IMR-90 (cell line): ENCODE measurements at regions not wholly inside any gene's neighbourhood (a gene's known extent, or its start where the extent isn't known, plus 50 kb on each side); places are given as distances from the start of the nearest gene placed in this dataset.
A peak's percentile ranks its signal among the peaks of the same experiment; 100 is the strongest.

ENCODE experiments used
- ATAC-seq: fragments of 200-7000 bp; cut with Tn5 transposase; 2 replicates; pipeline ENCODE4 v1.9.1; 2020; ENCODE audit warnings: low read depth, mild to moderate bottlenecking, moderate library complexity
- BruUV-seq: library from RNA; stranded (reverse); fragments of 400-500 nt; replicated peaks from 2 replicates; lab custom pipeline; 2021; lab: Mats Ljungman, UMichigan
- CTCF ChIA-PET: fragments of 300-600 bp; formaldehyde crosslinking; extraction: SDS; loops from one replicate; lab custom pipeline; 2021; ENCODE audit warnings: antibody characterized with exemption; lab: Yijun Ruan, JAX
- POLR2A ChIA-PET: fragments of 300-600 bp; sonication (Branson Sonifier 250); formaldehyde crosslinking; loops from one replicate; lab custom pipeline; 2022; ENCODE audit warnings: antibody characterized with exemption; ENCODE audit not compliant: unreplicated experiment; lab: Charles Lee
- DNase-seq: peaks from one replicate; pipeline ENCODE4 v3.0.0; 2013
- H2AFZ ChIP-seq: replicated peaks from 2 replicates; pipeline ENCODE3; 2013; ENCODE audit warnings: low read length, mild to moderate bottlenecking; ENCODE audit not compliant: poor library complexity
- H2AK5ac ChIP-seq: 2 replicates; pipeline ENCODE4 v1.6.1; 2013; ENCODE audit warnings: low read depth, low read length, inconsistent platforms
- H2AK9ac ChIP-seq: replicated peaks from 2 replicates; pipeline ENCODE3; 2013; ENCODE audit warnings: mild to moderate bottlenecking, low read depth, low read length, moderate library complexity; ENCODE audit not compliant: poor library complexity
- H2BK120ac ChIP-seq: 2 replicates; pipeline ENCODE4 v1.6.1; 2013; ENCODE audit warnings: low read depth, low read length, inconsistent platforms
- H2BK15ac ChIP-seq: 3 replicates; pipeline ENCODE4 v1.6.1; 2013; ENCODE audit warnings: low read depth, low read length, inconsistent platforms
- H2BK20ac ChIP-seq: 2 replicates; pipeline ENCODE4 v1.6.1; 2013; ENCODE audit warnings: low read depth, mild to moderate bottlenecking, inconsistent platforms, low read length, moderate library complexity
- H2BK5ac ChIP-seq: 2 replicates; pipeline ENCODE4 v1.6.1; 2013; ENCODE audit warnings: mild to moderate bottlenecking, low read depth, low read length, inconsistent platforms; ENCODE audit not compliant: poor library complexity, severe bottlenecking
- H3K14ac ChIP-seq: replicated peaks from 2 replicates; pipeline ENCODE4 v1.6.1; 2013; ENCODE audit warnings: low read depth, low read length, inconsistent platforms
- H3K18ac ChIP-seq: 2 replicates; pipeline ENCODE4 v1.6.1; 2013; ENCODE audit warnings: low read depth, low read length, control low read depth
- H3K23ac ChIP-seq: 2 replicates; pipeline ENCODE4 v1.6.1; 2013; ENCODE audit warnings: low read depth, low read length, inconsistent platforms
- H3K27ac ChIP-seq: 2 replicates; pipeline ENCODE4 v1.5.1; 2013; ENCODE audit warnings: mild to moderate bottlenecking, control low read depth, low read length; ENCODE audit not compliant: insufficient read depth
- H3K27me3 ChIP-seq: 2 replicates; pipeline ENCODE4 v1.6.1; 2013; ENCODE audit warnings: low read length; ENCODE audit not compliant: control insufficient read depth, insufficient read depth
- H3K36me3 ChIP-seq: 2 replicates; pipeline ENCODE4 v1.6.1; 2013; ENCODE audit warnings: low read length, mixed read lengths; ENCODE audit not compliant: control insufficient read depth, insufficient read depth
- H3K4ac ChIP-seq: 2 replicates; pipeline ENCODE4 v1.6.1; 2013; ENCODE audit warnings: low read depth, low read length, inconsistent platforms
- H3K4me1 ChIP-seq: 2 replicates; pipeline ENCODE4 v1.6.1; 2013; ENCODE audit warnings: low read length, mixed read lengths; ENCODE audit not compliant: control insufficient read depth, insufficient read depth
- H3K4me2 ChIP-seq: 2 replicates; pipeline ENCODE4 v1.6.1; 2013; ENCODE audit warnings: low read depth, mild to moderate bottlenecking, control low read depth, low read length, moderate library complexity
- H3K4me3 ChIP-seq: 2 replicates; pipeline ENCODE4 v1.5.1; 2013; ENCODE audit warnings: low read depth, mild to moderate bottlenecking, control low read depth, low read length, moderate library complexity; ENCODE audit not compliant: insufficient read depth
- H3K56ac ChIP-seq: 2 replicates; pipeline ENCODE4 v1.6.1; 2013; ENCODE audit warnings: low read length, inconsistent platforms; ENCODE audit not compliant: insufficient read depth; ENCODE audit errors: extremely low read depth
- H3K79me1 ChIP-seq, 2 experiments: 2 replicates each; pipeline ENCODE4 v1.6.1; 2013; ENCODE audit warnings: low read length in 2 of 2, inconsistent platforms in 1 of 2, low read depth in 1 of 2
- H3K9ac ChIP-seq: 2 replicates; pipeline ENCODE4 v1.6.1; 2013; ENCODE audit warnings: low read depth, low read length, control low read depth
- H3K9me1 ChIP-seq: 2 replicates; pipeline ENCODE4 v1.6.1; 2013; ENCODE audit warnings: low read length, inconsistent platforms; ENCODE audit not compliant: insufficient read depth
- H3K9me3 ChIP-seq: 2 replicates; pipeline ENCODE4 v1.6.1; 2013; ENCODE audit warnings: low read length; ENCODE audit not compliant: control insufficient read depth, insufficient read depth
- H4K20me1 ChIP-seq: 2 replicates; pipeline ENCODE4 v1.6.1; 2013; ENCODE audit warnings: low read length, inconsistent platforms; ENCODE audit not compliant: insufficient read depth
- H4K5ac ChIP-seq: 2 replicates; pipeline ENCODE4 v1.6.1; 2013; ENCODE audit warnings: mild to moderate bottlenecking, low read depth, low read length, control low read depth
- H4K8ac ChIP-seq, 2 experiments: 2 replicates each; pipeline ENCODE4 v1.6.1; 2013; ENCODE audit warnings: low read depth in 2 of 2, low read length in 2 of 2, control low read depth in 1 of 2, inconsistent platforms in 1 of 2
- H4K91ac ChIP-seq: 2 replicates; pipeline ENCODE4 v1.6.1; 2013; ENCODE audit warnings: low read depth, low read length, inconsistent platforms; ENCODE audit not compliant: insufficient read depth
- BHLHE40 ChIP-seq: fragments of 150-350 bp; IDR thresholded peaks from 2 replicates; pipeline ENCODE4 v1.6.1; 2016; ENCODE audit warnings: mild to moderate bottlenecking, low read depth, low read length
- CEBPB ChIP-seq: IDR thresholded peaks from 2 replicates; pipeline ENCODE4 v1.6.1; 2012; ENCODE audit warnings: low read depth, low read length, improper control_type of control experiment
- FOS ChIP-seq: fragments of 150-350 bp; IDR thresholded peaks from 2 replicates; pipeline ENCODE4 v1.6.1; 2016; ENCODE audit warnings: low read depth, low read length
- NFE2L2 ChIP-seq: fragments of 150-350 bp; IDR thresholded peaks from 2 replicates; pipeline ENCODE4 v1.6.1; 2016; ENCODE audit warnings: low read depth, mild to moderate bottlenecking, low read length
- RCOR1 ChIP-seq: IDR thresholded peaks from 2 replicates; pipeline ENCODE4 v1.6.1; 2012; ENCODE audit warnings: mild to moderate bottlenecking, low read length, improper control_type of control experiment; ENCODE audit not compliant: insufficient replicate concordance
- whole genome bisulfite sequencing, 2 experiments: methylation state at CpG; one replicate each; pipeline versions ENCODE4 v1.1.5 to v1.1.7; 2013; ENCODE audit warnings: missing lambda C conversion rate in 2 of 2; ENCODE audit not compliant: insufficient read length in 1 of 2; ENCODE audit errors: extremely low coverage in 2 of 2; 5-methylcytosine and 5-hydroxymethylcytosine counted together
- dilution Hi-C: fragments of 300-500 bp; cut with HindIII; formaldehyde crosslinking; loops from one replicate; pipeline ENCODE4 v1.14.3; 2018; ENCODE audit warnings: low sequenced_read_pairs; ENCODE audit not compliant: unreplicated experiment
- in situ Hi-C: fragments of 300-500 bp; cut with MboI; formaldehyde crosslinking; loops from 3 replicates; pipeline ENCODE4 v1.14.3; 2019; ENCODE audit warnings: low sequenced_read_pairs, inconsistent platforms, mixed read lengths
- intact Hi-C: fragments of 100-400 bp; cut with micrococcal nuclease; formaldehyde crosslinking; loops from 2 replicates; pipeline ENCODE4 v1.10.0; 2022

DNA sequence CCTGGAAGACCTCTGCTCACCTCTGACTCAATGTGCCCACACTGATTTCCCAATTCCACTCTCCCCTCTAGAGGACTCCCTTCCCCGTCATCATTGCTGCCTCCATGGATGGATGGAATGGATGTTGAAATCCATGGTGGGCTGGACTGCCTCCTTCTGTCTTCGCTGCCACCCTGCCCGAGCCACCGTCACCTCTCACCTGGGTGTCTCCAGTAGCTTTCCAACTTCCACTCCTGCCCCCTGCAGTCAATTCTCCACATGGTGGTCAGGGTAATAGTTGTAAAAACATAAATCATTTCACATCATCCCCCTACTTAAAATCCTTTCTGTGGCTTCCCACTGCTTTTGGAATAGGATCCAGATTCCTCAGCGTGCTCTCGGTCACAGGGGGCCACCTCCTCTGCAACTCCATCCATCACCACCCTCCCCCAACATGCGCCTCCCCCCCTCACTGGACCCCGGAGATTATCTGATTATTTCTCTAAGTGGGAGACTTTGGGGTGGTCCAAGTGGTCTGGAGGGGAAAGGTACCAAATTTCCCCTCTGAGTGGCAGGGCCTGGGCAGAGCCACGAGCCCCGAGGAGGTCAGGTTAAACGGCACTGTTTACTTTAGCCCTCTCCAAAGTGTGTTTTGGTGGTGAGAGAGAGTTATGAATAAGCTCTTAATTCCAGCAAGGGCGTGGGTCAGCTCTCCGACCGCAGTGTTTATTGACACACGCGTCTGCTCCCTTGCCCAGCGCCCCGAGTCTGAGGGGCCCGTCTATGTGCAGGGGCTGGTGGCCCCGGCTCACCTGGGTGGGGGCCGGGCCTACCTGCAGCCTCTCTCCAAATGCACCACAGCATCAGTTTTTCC lies 313.7 kb downstream of the MN1 start:
- intact Hi-C loops (no loop called here), dilution Hi-C loops (no loop called here), in situ Hi-C loops (no loop called here)
- Histone ChIP-seq H3K18ac (no peak overlapping the region), H4K8ac (no peak overlapping the region), H2AFZ (peak overlapping the region; percentile 35), H2BK20ac (0 out of 2 replicates have a peak overlapping the region, but pooled peaks have one; percentile 10), H3K79me1 (no peaks in the 10 kb centered on the region), H3K27ac (no peak overlapping the region), H4K5ac (no peak overlapping the region), H3K23ac (no peak overlapping the region), H2BK15ac (0 out of 3 replicates have a peak overlapping the region, but pooled peaks have one; percentile 18), H2AK5ac (no peak overlapping the region; the same call in 1 of the 2 replicates), H4K91ac (no peak overlapping the region), H3K9me1 (peaks cover 12% of the 10 kb centered on the region), H3K14ac (no peak overlapping the region), H3K9me3 (peaks cover 10% of the 10 kb centered on the region), H2BK5ac (no peak overlapping the region), H2BK120ac (peak overlapping the region; percentile 27; the same call in 1 of the 2 replicates), H3K4ac (peak overlapping the region; percentile 32; the same call in 1 of the 2 replicates), H3K4me2 (peak overlapping the region; percentile 5; the same call in 1 of the 2 replicates), H3K27me3 (peaks cover 14% of the 10 kb centered on the region), H3K4me3 (no peak overlapping the region), H3K36me3 (no peaks in the 10 kb centered on the region), H3K9ac (no peak overlapping the region), H4K20me1 (no peaks in the 10 kb centered on the region), H3K56ac (no peak overlapping the region), H2AK9ac (no peak overlapping the region), H3K4me1 (peaks cover 12% of the 10 kb centered on the region)
- DNase-seq (peak; percentile 69), ATAC-seq (peak; percentile 90)
- no TSS peak for BruUV-seq
- TF ChIP-seq NFE2L2, result no peak
- peak; percentile 89 for TF ChIP-seq BHLHE40
- peak; percentile 72 for TF ChIP-seq FOS
- TF ChIP-seq CEBPB, result peak; percentile 14; the same call in 1 of the 2 replicates
- TF ChIP-seq RCOR1, result peak; percentile 75
- ChIA-PET POLR2A (no interaction called here), CTCF (no interaction called here)
- WGBS, 2 experiments, result no CpG with 5 or more reads among the region's 21 CpGs
